GM12874 (cell line): ENCODE measurements at regions not wholly inside any gene's neighbourhood (a gene's known extent, or its start where the extent isn't known, plus 50 kb on each side); places are given as distances from the start of the nearest gene placed in this dataset.

Source experiments
- TF ChIP-seq, protein P1 (sequence below): IDR thresholded peaks from 2 replicates; pipeline ENCODE4 v1.5.1; 2011; ENCODE audit warnings: low read depth, mild to moderate bottlenecking, control low read depth, low read length, moderate library complexity; ENCODE audit not compliant: insufficient read depth

DNA sequence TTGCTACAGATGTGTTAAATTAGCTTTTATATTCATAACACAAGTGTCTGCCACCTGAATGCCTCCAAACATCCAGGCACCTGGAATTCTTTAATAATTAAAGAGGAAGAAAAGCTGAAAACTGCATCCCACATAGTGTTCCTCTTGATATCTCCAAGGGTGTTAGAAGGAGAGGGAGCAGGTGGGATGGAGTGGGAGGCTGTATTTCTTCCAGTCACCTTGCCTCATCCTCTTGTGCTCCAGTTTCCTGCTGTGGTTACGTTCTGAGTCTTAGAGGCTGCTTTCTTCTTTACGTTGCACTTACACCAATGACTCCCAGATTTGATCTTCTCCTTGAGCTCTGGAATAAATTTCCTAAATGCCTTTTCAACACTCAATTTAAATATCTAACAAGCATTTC lies 230.3 kb upstream of the LYPLAL1 start:
- TF ChIP-seq, protein P1, sequence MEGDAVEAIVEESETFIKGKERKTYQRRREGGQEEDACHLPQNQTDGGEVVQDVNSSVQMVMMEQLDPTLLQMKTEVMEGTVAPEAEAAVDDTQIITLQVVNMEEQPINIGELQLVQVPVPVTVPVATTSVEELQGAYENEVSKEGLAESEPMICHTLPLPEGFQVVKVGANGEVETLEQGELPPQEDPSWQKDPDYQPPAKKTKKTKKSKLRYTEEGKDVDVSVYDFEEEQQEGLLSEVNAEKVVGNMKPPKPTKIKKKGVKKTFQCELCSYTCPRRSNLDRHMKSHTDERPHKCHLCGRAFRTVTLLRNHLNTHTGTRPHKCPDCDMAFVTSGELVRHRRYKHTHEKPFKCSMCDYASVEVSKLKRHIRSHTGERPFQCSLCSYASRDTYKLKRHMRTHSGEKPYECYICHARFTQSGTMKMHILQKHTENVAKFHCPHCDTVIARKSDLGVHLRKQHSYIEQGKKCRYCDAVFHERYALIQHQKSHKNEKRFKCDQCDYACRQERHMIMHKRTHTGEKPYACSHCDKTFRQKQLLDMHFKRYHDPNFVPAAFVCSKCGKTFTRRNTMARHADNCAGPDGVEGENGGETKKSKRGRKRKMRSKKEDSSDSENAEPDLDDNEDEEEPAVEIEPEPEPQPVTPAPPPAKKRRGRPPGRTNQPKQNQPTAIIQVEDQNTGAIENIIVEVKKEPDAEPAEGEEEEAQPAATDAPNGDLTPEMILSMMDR, result no peak

DNA sequence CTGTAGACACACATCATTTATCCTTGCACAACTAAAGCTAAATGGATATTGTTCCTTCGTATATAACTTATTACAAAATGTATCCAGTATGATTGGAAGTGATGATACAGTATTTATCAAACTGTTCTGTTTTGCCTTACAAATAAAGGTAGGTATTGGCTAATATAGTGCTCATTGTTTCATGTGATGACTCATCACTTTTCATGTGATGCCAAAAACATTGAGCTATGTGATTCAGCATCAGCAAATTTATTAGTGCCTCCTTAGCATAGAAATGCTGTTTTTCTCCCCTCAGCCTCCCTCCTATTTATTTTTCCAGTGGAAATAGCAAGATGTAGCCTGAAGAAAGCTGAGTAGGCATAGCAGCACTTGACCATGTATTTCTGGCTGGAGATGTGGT lies 228.6 kb upstream of the LYPLAL1 start:
- TF ChIP-seq, protein P1, result no peak

DNA sequence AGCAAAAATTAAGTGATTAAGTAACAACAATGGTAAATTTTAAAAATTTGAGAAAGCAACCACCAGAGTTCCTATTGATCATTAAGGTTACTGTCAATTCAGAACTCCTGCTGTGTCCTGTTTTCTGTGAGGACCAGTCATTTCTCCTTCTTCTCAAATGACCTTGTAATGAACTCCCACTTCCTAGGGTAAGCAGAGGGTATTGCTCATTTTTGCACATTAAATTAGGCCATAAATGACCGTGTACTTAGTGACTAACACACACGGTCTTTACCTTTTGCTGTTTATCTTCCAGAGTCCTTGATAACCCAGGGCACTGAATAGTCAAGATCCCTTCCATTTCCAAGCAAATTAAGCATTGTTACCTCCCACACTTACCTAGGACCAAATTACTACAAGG lies 227.5 kb upstream of the LYPLAL1 start:
- TF ChIP-seq, protein P1, result no peak

DNA sequence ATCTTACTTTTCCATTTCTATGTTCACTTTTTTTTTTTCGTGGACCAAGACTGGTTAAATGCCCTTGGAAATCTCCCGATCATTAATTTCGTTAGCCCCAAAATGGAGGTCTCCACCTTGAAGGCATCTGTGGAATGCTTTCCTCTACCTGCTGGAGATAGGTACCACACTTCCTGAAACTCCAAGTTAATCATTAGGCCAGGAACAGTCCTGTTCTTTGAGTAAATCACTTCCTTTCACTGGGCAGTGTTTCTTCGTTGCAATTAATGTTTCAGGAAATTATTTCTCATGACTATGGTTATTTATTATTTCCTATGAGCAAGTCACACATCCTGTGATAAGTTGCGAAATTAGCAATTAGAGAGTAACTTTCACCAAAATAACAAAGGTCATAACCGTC lies 225.2 kb upstream of the LYPLAL1 start:
- TF ChIP-seq, protein P1, result no peak

DNA sequence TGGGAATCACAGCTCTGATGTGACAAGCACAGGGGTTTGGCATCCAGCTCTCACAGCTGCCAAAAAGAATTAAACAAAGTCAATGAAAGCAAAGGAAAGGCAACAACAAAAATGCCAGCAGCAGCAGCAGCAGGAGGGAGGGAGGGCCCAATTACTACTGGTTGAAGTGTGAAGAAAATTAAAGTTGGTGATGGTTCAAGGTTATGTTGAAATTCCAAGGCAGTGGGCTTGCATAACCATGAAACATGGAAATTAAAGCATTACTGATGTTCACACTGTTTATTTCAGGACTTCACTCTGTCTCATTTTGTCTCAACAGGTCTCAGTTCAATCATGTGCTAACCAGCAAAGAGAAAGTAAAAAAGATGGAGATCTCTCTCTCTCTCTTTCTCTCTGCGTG lies 220.3 kb upstream of the LYPLAL1 start:
- TF ChIP-seq, protein P1, result no peak

DNA sequence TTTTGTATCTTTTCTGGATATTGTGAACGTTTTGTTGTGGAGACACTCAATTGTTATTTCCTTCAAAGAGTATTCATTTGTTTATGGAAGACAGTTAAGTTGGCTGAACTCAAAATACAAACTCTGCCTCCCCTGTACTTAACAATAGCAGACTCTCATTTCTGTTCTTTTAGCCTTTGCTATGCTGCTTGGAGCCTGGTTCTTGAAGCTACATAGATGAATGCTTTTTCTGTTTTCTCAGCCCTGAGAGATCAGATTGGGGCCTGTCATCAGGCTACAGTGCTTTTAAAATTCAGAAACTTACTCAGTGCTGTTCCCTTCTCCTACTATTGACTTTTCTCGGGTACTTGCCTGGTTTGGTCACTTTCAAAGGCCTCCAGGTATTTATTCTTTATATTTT lies 215.7 kb upstream of the LYPLAL1 start:
- TF ChIP-seq, protein P1, result no peak

DNA sequence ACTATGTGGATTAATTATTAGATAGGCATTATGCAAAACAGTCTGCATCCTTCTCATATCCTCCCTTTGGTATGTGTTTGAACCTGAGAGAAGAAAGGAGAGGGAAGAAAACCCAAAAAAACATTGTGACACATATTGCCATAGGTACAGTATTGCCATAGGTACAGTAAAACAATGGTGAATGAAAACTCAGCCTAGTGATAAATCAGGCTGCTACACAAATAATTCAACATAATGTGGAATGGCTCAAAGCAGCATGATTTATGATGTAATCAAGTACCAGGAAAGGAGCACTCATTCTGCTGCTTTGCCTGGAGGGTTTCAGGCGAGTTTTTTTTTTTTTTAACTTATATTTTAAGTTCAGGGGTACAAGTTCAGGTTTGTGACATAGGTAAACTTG lies 213.9 kb upstream of the LYPLAL1 start:
- TF ChIP-seq, protein P1, result no peak
